Keratinocyte (primary cell): ENCODE measurements at regions not wholly inside any gene's neighbourhood (a gene's known extent, or its start where the extent isn't known, plus 50 kb on each side); places are given as distances from the start of the nearest gene placed in this dataset.

Experiments
- DNase-seq: peaks from one replicate; pipeline ENCODE4 v3.0.0-alpha.2; 2011; ENCODE audit warnings: low read depth, missing footprints, low spot score
- FAIRE-seq: peaks from 2 replicates; lab custom pipeline; 2011; peaks lifted over from hg19 to GRCh38; lab: Jason Lieb, UNC
- H2AFZ ChIP-seq: 2 replicates; pipeline ENCODE4 v1.6.0; 2012; ENCODE audit warnings: low read length, control low read depth, inconsistent platforms; ENCODE audit not compliant: control insufficient read depth
- H3K27ac ChIP-seq: 2 replicates; pipeline ENCODE4 v1.5.1; 2011; ENCODE audit warnings: low read length; ENCODE audit not compliant: control insufficient read depth, insufficient read depth
- H3K27me3 ChIP-seq: 3 replicates; pipeline ENCODE4 v1.6.0; 2011; ENCODE audit warnings: low read length; ENCODE audit not compliant: control insufficient read depth, insufficient read depth; ENCODE audit errors: extremely low read depth
- H3K36me3 ChIP-seq, 2 experiments: 2 replicates in 1 of 2; 3 replicates in 1 of 2; pipeline ENCODE4 v1.5.1; 2011; ENCODE audit warnings: low read length in 2 of 2, mild to moderate bottlenecking in 1 of 2; ENCODE audit not compliant: control insufficient read depth in 2 of 2, insufficient read depth in 2 of 2; ENCODE audit errors: extremely low read depth in 1 of 2
- H3K4me1 ChIP-seq: 3 replicates; pipeline ENCODE4 v1.5.1; 2011; ENCODE audit warnings: low read length; ENCODE audit not compliant: control insufficient read depth, insufficient read depth; ENCODE audit errors: extremely low read depth
- H3K4me2 ChIP-seq: 3 replicates; pipeline ENCODE4 v1.6.0; 2011; ENCODE audit warnings: low read depth, low read length; ENCODE audit not compliant: control insufficient read depth, insufficient read depth; ENCODE audit errors: extremely low read depth
- H3K4me3 ChIP-seq, 3 experiments: fragments of 200-600 bp in 1 of 3; sonication (generic) in 1 of 3; 2 replicates in 2 of 3; 3 replicates in 1 of 3; pipeline ENCODE4 v1.5.1; 2011 to 2016; ENCODE audit warnings: low read length in 3 of 3, mild to moderate bottlenecking in 3 of 3, control low read depth in 2 of 3, inconsistent platforms in 1 of 3, low read depth in 1 of 3, mixed read lengths in 1 of 3, mixed run types in 1 of 3, moderate library complexity in 1 of 3; ENCODE audit not compliant: control insufficient read depth in 2 of 3, insufficient read depth in 2 of 3; ENCODE audit errors: extremely low read depth in 1 of 3
- H3K79me2 ChIP-seq: 2 replicates; pipeline ENCODE4 v1.6.0; 2012; ENCODE audit warnings: low read length; ENCODE audit not compliant: control insufficient read depth, insufficient read depth
- H3K9ac ChIP-seq: 3 replicates; pipeline ENCODE4 v1.6.0; 2011; ENCODE audit warnings: low read length; ENCODE audit not compliant: control insufficient read depth, insufficient read depth; ENCODE audit errors: extremely low read depth
- H3K9me1 ChIP-seq: 3 replicates; pipeline ENCODE4 v1.6.0; 2011; ENCODE audit warnings: low read length; ENCODE audit not compliant: control insufficient read depth, insufficient read depth; ENCODE audit errors: extremely low read depth
- H3K9me3 ChIP-seq: 2 replicates; pipeline ENCODE4 v1.5.1; 2012; ENCODE audit warnings: low read depth, low read length; ENCODE audit not compliant: control insufficient read depth
- H4K20me1 ChIP-seq: 3 replicates; pipeline ENCODE4 v1.6.0; 2011; ENCODE audit warnings: low read length; ENCODE audit not compliant: control insufficient read depth, insufficient read depth; ENCODE audit errors: extremely low read depth
- EZH2 ChIP-seq: IDR thresholded peaks from one replicate; pipeline ENCODE4 v1.6.1; 2012; ENCODE audit warnings: inconsistent platforms, mild to moderate bottlenecking, low read length, moderate library complexity
- dilution Hi-C: fragments of 300-500 bp; cut with MboI; formaldehyde crosslinking; loops from one replicate; pipeline ENCODE4 v1.7.0; 2020; ENCODE audit warnings: low sequenced_read_pairs; ENCODE audit not compliant: extremely low pct_ligation_motif_present
- TF ChIP-seq, protein P1 (sequence below), 3 experiments: IDR thresholded peaks in 1 of 3; conservative IDR thresholded peaks in 1 of 3; optimal IDR thresholded peaks in 1 of 3; 2 replicates in 2 of 3; 3 replicates in 1 of 3; pipeline versions ENCODE3 to v1.5.1; 2011; ENCODE audit warnings: low read length in 3 of 3, mild to moderate bottlenecking in 3 of 3, moderate library complexity in 2 of 3, control low read depth in 1 of 3, inconsistent platforms in 1 of 3; ENCODE audit not compliant: insufficient read depth in 2 of 3; ENCODE audit errors: extremely low read depth in 1 of 3

GRCh38 chr2:8267721-8268120 lies 414.1 kb upstream of the ID2 start:
- dilution Hi-C loops, result no loop called here

GRCh38 chr2:8268172-8268783 lies 413.6 kb upstream of the ID2 start:
- Histone ChIP-seq H2AFZ (no peak overlapping the region), H3K79me2 (no peaks in the 10 kb centered on the region), H3K9me3 (no peaks in the 10 kb centered on the region), H3K27me3 (no peaks in the 10 kb centered on the region), H3K4me2 (no peak overlapping the region), H4K20me1 (no peaks in the 10 kb centered on the region), H3K27ac (no peak overlapping the region), H3K9me1 (no peaks in the 10 kb centered on the region), H3K4me3 (no peak overlapping the region), H3K9ac (no peak overlapping the region), H3K36me3 (no peaks in the 10 kb centered on the region), H3K4me1 (no peaks in the 10 kb centered on the region)
- dilution Hi-C loops, result no loop called here
- no peak for TF ChIP-seq EZH2
- TF ChIP-seq, protein P1, sequence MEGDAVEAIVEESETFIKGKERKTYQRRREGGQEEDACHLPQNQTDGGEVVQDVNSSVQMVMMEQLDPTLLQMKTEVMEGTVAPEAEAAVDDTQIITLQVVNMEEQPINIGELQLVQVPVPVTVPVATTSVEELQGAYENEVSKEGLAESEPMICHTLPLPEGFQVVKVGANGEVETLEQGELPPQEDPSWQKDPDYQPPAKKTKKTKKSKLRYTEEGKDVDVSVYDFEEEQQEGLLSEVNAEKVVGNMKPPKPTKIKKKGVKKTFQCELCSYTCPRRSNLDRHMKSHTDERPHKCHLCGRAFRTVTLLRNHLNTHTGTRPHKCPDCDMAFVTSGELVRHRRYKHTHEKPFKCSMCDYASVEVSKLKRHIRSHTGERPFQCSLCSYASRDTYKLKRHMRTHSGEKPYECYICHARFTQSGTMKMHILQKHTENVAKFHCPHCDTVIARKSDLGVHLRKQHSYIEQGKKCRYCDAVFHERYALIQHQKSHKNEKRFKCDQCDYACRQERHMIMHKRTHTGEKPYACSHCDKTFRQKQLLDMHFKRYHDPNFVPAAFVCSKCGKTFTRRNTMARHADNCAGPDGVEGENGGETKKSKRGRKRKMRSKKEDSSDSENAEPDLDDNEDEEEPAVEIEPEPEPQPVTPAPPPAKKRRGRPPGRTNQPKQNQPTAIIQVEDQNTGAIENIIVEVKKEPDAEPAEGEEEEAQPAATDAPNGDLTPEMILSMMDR (optimal IDR thresholded peaks at IDR 0.05 in 1 of 3, IDR thresholded peaks at IDR 0.05 in 1 of 3, conservative IDR thresholded peaks at IDR 0.05 in 1 of 3; ENCODE audit: extremely low read depth in 1 of 3, insufficient read depth in 2 of 3, low read length in 3 of 3), result no peak
- FAIRE-seq (no peak), DNase-seq (no peak)

More at GRCh38 chr2:8267721-8268120, 414.1 kb upstream of the ID2 start:
- no peaks in the 10 kb centered on the region for H3K4me1 ChIP-seq
- H3K9ac ChIP-seq, result no peak overlapping the region
- no peak overlapping the region for H3K27ac ChIP-seq
- H2AFZ ChIP-seq, result no peak overlapping the region
- H3K36me3 ChIP-seq, result no peaks in the 10 kb centered on the region
- no peaks in the 10 kb centered on the region for H3K9me1 ChIP-seq
- H4K20me1 ChIP-seq, result no peaks in the 10 kb centered on the region
- no peak for DNase-seq
- no peaks in the 10 kb centered on the region for H3K79me2 ChIP-seq
- H3K4me3 ChIP-seq, result no peak overlapping the region
- FAIRE-seq, result no peak
- H3K27me3 ChIP-seq, result no peaks in the 10 kb centered on the region
- no peaks in the 10 kb centered on the region for H3K9me3 ChIP-seq
- TF ChIP-seq, protein P1 (optimal IDR thresholded peaks at IDR 0.05 in 1 of 3, IDR thresholded peaks at IDR 0.05 in 1 of 3, conservative IDR thresholded peaks at IDR 0.05 in 1 of 3; ENCODE audit: extremely low read depth in 1 of 3, insufficient read depth in 2 of 3, low read length in 3 of 3), result no peak
- TF ChIP-seq EZH2, result no peak
- H3K4me2 ChIP-seq, result no peak overlapping the region
